AG08395 (cell line): ENCODE measurements at regions not wholly inside any gene's neighbourhood (a gene's known extent, or its start where the extent isn't known, plus 50 kb on each side); places are given as distances from the start of the nearest gene placed in this dataset.
A peak's percentile ranks its signal among the peaks of the same experiment; 100 is the strongest.

Source experiments
- DNase-seq: peaks from one replicate; pipeline ENCODE4 v3.0.0; 2012; ENCODE audit warnings: mixed read lengths, low spot score

DNA sequence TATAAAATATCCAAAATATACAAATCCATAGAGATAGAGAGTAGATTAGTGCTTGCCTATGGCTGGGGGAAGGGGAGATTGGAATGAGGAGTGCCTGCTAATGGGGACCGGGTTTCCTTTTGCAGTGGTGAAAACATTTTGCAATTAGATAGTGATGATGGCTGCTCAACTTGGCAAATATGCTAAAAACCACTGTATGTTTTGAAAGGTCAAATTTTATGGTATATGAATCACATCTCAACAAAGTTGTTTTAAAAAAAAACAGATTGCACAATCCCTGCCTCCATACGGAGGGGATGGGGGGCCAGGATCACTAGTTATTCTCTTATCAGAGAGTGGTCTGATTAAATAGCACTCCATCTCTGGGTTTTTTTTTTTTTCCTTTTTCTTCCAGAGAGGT, 76.9 kb upstream of the RIPOR2 start:
- DNase-seq, result peak; percentile 34

DNA sequence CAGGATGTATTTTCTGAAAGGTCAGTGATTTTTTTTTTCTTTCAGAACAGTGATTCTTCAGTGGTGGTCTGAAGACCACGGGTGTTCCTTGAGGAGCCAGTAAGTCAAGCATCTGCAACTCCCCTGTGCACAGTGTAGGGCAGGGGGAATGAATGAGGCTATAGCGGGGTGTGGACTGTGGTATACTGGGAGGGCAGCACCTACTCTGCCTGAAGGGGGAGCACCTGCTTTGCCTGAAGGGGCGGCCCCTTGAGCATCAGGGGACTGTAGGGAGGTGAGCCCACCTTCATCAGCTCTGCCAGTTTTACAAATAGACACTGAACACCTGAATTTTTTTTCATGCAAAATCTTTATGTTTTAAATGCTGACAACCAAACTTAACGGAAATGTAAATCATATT, 77.5 kb upstream of the RIPOR2 start:
- DNase-seq, result no peak

DNA sequence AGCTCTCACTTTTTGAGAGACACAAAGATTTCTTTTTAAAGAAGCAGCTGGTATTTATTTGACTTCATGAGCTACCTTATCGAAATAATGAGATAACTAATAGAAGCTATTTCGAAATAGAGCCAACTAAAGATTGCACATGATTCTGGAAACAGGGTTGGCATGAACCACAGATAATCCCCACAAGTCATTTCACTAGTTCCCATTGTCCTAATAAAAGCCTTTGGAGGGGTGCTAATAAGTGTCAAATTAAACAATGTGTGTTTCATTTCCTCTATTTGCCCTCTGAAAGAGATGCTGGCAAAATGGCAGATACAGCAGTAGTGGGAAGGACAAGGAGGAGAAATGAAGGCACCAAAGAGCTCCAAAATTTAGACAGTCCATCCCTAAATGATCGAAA, 78.6 kb upstream of the RIPOR2 start:
- no peak for DNase-seq

DNA sequence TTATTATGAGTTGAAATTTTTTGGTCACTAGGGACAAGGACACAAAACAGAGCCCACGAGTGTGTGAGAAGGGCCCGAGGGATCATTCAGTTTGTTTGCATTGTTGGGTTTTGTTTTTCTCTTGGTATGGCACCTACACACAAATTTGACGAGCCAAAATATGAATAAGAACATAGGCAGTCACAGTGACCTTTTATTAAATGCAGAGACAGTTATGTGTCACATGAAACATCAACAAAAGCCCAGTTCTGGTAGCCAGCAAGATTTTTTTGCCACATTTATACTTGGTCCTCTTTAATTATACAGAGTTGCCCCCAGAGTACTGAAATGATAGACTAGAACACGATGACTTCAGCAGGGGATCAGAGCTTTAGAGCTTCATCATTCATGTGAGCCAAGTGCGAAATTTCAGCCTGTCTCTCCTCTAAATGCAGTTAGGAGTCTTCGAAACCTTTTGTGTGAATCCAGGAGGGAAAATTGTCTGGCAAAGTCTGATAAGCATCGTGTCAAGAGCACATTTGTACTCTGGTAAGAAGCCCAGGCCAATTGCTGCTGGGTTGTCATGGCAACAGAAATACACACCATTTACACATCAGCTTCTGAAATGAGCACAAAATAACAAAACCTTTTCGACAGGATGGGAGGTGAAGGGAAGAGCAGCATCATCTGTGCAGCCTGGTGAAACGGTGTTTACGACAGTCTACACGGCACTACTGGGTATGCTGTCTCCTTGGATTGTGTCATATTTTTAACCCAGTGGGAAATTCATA, 79.2 kb upstream of the RIPOR2 start:
- DNase-seq, result peak; percentile 64

DNA sequence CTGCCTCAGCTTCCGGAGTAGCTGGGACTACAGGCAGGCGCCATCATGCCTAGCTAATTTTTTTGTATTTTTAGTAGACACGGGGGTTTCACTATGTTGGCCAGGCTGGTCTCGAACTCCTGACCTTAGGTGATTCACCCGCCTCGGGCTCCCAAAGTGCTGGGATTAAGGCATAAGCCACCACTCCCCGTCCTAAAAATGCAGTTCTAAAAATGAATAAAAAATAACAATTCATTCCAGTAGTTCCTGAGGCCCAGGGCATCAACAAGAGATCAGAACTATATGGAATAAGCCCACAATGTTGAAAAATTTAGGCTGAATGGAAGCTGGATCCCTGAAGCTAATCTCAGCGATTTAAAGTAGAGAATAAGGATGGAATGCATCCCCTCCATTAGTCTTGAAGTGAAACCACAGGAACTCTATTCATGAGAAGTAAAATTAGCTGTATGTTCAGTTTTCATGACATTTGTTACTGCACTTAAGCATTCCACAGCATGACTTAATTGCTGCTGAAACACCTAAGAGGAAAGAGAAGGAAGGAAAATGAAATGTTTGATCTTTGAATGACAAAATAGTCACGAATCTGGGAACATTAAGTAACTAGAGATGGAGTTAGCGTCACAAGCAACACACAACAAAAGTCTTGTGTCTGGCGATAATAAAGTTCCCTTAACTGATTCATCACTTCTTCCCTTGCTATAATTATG, 80.4 kb upstream of the RIPOR2 start:
- peak; percentile 22 for DNase-seq

DNA sequence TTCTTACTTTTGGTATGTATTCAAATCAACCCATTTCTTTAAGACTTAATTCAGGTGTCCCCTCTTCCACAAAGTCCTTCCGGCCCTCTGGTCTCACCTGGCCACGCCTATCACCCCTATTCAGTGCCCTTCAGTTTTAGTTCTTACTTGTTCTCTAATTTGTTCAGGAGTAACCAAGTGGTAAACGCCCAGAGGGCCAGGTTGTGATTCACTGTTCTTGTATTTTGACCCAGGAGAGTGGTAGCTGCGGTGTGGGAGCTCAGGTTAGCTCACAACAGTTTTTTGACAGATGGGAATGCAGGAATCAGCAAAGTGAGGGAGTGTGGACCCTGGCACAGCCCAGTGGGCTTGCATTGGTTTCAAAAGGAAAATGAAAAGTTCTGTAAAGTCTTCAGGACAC, 81.7 kb upstream of the RIPOR2 start:
- DNase-seq, result no peak

DNA sequence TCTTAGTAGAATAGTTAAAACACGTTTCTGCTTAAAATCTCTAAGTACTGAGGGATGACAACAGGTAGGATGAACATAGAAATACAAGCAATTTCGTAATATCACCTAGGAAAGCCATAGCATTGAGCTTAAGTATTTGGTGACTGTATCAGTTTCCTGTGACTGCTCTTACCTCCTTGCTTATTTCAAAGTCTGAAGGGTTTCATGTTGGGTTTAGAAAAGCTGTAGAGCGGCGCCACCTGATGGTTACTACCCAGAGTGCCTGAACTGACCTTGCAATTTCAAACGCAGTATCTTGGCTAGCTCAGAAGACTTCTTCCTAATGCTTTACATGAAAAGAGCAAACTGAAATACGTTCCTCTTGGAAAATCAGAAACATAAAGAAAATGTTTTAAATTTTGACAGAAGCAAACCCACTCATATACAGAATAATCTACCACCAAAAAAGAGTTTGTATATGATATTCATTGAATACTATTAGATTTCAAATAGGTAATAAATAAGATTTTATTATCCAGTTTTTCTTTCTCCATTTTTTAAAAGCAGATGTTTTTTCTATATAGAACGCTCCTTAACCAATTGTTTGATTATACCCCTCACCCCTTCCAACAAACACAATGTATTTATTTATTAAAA, 82.3 kb upstream of the RIPOR2 start:
- peak; percentile 22 for DNase-seq

DNA sequence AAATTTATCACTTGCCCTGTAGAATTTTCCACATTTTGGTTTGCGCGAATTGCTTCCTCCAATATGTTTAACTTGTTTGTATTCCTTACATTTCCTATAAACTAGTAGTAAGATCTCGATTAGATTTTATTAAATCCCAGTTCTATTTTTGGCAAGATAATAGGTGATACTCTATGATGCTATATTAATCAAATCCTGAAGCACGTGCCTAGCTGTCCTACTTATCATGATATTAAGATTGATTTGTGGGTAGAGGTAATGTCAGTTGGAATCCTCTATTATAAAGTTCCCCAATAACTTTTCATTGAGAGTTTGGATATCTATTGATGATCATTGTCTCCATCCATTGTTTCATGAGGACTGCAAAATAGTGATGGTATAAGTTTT, 82.8 kb upstream of the RIPOR2 start:
- DNase-seq, result no peak

DNA sequence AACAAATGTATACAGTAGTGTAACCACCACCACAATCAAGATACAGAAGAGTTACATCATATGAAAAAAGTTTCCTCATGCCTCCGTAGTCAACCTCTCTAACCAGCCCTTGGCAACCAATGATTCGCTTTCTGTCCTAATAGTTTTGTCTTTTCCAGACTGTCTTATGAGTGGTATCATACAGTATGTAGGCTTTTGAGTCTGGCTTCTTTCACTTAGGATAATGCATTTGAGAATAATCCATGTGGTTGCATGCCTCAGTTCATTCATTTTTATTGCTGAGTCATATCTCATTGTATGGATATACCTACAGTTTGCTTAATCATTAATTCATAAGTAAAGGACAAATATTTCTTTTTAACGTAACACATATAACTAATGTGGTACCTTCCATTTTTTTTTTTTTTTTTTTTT, 86.4 kb upstream of the RIPOR2 start:
- no peak for DNase-seq

DNA sequence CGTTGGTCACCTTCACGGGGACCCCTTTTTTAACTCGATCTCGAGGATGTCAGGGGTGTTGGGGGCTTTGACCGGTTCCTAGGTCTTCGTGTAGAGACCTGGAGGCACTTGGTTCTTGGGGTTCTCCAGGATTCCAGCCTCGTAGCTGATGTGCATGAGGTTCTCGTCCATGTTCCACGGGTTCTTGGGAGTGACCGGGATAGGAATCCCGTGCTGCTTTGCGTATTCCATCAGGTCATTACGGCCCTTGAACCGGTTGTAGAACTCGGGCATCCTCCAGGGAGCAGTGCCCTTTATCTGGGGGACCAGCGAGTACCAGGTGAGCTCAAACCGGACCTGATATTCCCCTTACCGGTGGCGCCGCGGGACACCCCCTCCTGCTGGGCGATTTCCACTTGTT, 88.0 kb upstream of the RIPOR2 start:
- no peak for DNase-seq

DNA sequence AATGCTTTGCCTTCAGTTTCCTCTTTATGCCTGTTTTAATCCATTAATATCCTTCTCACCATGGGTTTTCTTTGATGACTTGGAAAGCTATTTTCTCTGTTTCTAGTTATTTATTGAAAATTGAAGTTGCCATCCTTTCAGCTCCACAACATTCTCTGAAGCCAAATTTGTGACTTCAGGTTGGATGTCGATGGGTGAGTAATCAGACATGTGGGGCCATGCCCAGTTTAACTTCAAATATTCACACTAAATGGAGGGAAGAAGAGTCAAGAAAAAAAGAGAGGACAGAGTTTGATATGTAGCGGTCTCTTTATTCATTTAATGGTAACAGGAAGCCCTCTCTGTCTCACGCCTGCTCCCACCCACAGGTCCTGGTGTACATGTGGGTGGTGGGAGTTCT, 89.1 kb upstream of the RIPOR2 start:
- DNase-seq, result no peak

DNA sequence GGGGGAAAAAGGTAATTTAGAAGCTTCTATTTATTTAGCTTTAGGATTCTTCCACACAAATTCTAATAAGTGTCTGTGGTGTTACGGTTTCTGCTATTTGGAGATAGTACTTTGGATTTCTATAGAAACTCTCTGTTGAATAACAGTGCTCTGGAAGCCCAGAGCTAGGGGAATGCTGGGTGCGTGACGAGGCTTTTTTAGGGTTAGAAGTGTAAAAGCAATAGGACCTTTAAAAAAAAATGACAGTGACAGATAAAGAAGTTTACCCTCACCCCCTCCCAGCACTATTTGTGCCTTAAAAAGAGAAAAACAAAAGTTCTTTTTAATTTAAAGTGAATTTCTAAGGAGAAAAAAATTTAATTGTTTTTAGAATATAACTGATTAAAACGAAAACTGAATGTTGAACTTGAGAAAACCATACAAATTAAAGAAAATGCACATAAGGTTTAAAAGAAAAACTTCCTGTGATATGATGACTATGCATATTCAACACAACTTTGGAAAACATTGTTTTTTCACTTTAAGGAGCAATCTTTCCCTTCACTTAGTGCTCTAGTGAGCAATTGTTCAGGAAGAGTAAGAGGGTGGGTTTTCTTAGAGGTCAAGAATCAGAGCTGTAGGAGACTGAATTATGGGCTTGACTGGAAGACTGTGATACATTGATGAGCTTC, 89.6 kb upstream of the RIPOR2 start:
- DNase-seq, result no peak

DNA sequence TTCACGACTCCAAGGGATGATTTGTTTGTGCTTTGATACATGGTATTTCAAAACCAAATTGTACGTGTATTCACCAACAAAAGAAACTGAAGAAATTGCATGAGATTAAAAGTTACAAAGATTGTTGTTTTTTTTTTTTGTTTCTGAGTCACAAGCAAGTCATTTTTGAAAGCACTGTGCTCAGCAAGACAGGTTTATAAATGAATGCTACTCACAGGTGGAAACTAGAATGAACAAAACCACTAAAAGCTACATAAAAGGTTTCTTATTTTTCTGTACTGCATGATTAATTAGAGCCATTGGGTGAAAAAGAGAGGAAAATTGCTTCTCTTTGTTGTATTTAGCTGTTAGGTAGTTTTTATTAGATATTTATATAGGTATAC, 90.2 kb upstream of the RIPOR2 start:
- DNase-seq, result no peak

DNA sequence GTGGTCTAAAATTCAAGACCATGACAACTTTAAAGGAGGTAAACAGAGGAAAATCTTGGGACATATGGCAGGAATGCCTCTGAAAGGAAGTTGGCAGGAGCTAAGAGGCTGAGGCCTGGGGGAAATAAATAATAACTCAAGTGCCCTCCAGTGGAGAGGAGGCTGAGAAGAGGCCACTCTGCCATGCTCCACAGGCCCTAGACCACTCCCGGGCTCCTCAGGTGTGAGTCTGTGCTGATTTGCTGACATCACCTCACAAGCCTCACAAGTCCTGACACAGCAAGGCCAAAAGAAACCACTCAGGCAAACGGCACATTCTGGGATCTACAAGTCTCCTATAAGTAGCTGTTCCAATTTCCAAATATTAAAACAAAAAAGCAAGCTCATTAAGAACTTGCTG, 91.0 kb upstream of the RIPOR2 start:
- no peak for DNase-seq

DNA sequence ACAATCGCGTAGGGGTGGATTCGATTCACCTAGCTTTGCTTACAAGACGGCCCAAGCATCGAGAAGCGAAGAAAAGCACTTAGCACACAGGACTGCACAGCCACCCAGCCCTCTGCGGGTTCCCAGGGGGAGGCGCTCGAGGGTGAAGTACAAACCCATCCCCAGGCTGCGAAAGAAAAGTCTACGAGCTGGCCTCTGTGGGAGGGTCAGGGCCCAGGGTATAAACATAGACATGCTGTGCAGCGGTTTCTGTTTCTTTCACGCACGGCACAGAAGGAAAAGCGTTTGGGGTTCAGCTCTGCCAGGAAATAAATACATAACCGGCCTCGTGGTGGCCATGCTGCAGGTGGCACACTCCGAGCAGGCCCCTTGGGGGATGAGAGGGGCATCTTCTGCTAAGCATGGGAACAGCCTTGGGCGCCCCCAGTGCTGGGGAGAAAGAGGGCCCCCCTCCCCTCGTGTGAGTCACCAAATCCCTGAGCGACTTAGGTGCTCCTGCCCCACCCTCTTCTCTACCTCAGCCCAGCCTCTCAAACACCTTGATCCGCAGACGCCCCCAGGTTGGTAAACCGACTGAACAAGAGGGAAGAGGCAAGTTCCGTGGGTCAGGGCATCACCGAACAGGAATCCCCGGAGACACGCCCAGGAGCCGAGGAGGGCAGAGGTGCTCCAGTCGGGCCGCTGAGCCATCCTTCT, 91.6 kb upstream of the RIPOR2 start:
- DNase-seq, result no peak

DNA sequence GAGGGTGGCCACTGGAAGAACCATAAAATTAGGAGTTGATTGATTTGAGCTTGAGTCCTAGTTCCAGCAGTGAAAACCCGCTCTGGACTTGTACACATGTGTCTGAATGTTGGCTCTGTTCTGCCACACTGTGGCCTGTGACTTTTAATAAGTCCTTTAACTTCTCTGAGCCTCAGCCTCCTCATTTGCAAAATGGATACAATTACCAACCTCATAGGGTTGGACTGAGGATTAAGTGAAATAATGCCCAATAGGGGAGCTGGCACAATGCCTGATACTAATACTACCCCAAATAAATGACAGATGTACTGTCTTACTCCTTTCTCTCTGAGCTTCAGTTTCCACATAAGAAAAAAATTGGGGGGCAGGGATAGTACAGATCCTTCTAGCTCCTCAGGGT, 92.6 kb upstream of the RIPOR2 start:
- no peak for DNase-seq

DNA sequence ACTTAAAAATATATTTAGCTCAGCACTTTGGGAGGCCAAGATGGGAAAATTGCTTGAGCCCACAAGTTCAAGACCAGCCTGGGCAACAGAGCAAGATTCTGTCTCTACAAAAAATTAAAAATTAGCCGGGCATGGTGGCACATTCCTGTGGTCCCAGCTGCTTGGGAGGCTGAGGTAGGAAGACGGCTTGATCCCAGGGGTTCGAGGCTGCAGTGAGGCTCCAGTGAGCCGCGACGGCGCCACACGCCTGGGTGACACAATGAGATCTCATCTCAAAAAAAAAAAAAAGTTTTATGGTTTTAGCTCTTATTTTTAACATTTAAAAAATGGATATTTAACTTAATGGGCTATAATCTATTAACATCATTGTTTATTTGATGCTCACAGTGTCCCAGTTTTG, 97.2 kb upstream of the RIPOR2 start:
- no peak for DNase-seq

DNA sequence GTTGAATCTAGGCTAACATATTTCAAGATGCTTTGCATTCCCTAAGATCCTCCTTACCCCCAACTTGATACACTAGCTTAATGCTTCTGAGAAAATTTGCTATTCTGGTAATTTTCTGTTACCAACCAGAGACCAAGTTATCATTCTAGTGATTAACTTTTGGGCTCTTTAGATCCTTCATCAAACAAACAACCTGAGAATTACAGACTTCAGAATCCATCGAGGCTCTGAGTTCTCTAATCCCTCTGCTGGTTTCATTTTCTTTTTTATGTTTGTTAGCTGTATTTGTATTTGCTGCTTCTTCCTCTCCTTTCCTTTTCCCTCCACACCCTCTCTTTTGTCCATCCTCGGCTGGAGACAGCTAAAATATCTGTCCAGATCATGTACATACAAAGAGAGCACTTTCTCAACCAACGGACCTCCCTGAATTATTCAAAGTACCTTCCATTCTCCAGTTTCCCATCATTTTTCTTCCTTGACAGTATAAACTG, 98.7 kb upstream of the RIPOR2 start:
- DNase-seq, result no peak

DNA sequence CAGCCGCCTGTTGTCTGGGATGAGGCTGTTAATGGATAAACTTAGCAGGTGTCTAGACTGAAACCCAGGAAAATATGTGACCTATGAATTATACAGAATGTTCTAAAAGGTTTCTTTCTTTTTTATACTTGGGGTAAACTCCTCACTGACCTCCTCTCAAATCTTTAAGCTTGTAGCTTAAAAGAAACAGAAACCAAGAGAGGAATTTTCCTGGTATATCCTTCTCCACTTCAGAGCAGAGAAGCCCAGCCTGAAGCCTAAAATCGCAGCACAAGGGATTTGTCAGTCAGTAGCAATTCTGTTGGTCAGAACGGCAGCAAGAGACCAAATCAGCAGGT, 99.4 kb upstream of the RIPOR2 start:
- DNase-seq, result no peak

DNA sequence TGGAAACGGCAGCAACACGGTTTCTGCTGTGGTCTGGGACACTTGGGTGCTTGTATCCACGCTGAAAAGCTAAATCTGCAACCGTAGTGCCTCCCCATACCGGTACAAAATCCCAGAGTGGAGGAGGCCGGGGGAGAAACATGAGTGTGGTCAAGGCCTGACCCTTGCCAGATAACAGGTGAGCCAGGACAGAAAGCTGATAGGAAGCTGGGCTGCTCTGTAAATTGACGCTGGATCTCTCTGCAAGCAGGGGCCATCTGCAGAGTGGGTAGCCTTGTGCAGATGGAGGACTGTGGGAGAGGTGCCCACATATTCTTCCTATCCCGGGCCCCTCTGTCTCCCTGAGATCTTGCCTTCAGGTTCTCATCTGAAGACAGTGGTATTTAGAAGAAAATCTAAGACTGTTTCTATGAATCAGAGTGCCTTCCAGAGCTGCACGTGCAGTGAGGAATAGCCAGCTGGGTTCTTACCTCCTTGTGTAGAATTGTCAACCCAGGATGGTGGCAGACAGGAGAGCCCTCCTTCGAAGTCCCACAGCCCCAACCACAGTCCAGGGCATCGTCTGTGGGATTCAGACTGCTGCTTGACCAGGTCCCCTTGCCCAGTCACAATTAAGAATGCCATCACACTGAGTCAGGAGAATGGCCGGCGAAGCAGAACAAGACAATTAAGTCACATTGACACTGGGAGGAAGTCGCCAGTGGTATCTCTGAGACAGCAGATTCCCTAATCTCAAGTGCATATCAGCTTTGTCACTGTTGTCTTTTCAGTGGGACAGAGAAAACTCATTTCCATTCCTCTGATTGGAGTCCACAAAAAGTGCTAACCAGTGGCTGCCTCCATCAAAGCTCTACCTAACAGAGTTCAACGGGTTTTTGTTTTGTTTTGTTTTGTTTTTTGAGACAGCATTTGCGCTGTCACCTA, 100.0 kb upstream of the RIPOR2 start:
- DNase-seq, result no peak

DNA sequence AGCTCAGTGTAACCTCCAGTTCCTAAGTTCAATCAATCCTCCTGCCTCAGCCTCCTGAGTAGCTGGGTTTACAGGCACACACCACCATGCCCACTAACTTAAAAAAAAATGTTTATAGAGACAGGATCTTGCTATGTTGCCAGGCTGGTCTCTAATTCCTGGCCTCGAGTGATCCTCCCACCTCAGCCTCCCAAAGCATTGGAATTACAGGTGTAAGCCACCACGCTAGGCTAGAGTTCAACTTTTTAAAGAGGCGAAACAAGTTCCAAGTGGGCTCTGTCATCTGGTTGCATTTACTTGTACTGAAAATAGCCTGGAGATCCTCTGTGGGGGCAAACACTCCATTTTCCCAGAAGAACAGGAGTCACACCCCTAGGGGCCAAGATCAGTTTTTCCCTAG, 100.7 kb upstream of the RIPOR2 start:
- no peak for DNase-seq
